Renal cortical epithelial cell (primary cell): ENCODE measurements at regions not wholly inside any gene's neighbourhood (a gene's known extent, or its start where the extent isn't known, plus 50 kb on each side); places are given as distances from the start of the nearest gene placed in this dataset.

ENCODE experiments used
- DNase-seq: peaks from one replicate; pipeline ENCODE4 v3.0.0-alpha.2; 2011; ENCODE audit warnings: low read depth

- DNase-seq, result no peak
Observed at GRCh38 chr9:90019626-90020025, 414.8 kb downstream of the GADD45G start.

GRCh38 chr9:90020276-90020871 is 415.6 kb downstream of the GADD45G start:
- peak; percentile 13 for DNase-seq

- DNase-seq, result no peak
Observed at GRCh38 chr9:90021216-90021906, 416.5 kb downstream of the GADD45G start.

GRCh38 chr9:90022474-90022873 is 417.7 kb downstream of the GADD45G start:
- no peak for DNase-seq

GRCh38 chr9:90023861-90024260 is 419.0 kb downstream of the GADD45G start:
- DNase-seq, result no peak

GRCh38 chr9:90024409-90024808 is 419.6 kb downstream of the GADD45G start:
- DNase-seq, result no peak

- DNase-seq, result no peak
Observed at GRCh38 chr9:90024823-90025222, 420.0 kb downstream of the GADD45G start.

GRCh38 chr9:90025816-90026215 is 421.0 kb downstream of the GADD45G start:
- peak; percentile 69 for DNase-seq

- no peak for DNase-seq
Observed at GRCh38 chr9:90027296-90027790, 422.5 kb downstream of the GADD45G start.

- DNase-seq, result no peak
Observed at GRCh38 chr9:90029386-90029785, 424.6 kb downstream of the GADD45G start.

GRCh38 chr9:90029996-90030395 is 425.2 kb downstream of the GADD45G start:
- no peak for DNase-seq

- DNase-seq, result no peak
Observed at GRCh38 chr9:90032296-90033027, 427.6 kb downstream of the GADD45G start.

GRCh38 chr9:90033028-90033650 is 428.3 kb downstream of the GADD45G start:
- no peak for DNase-seq

- DNase-seq, result no peak
Observed at GRCh38 chr9:90034071-90034470, 429.3 kb downstream of the GADD45G start.

GRCh38 chr9:90035471-90035870 is 430.7 kb downstream of the GADD45G start:
- no peak for DNase-seq

GRCh38 chr9:90037146-90037797 is 432.5 kb downstream of the GADD45G start:
- DNase-seq, result no peak

- no peak for DNase-seq
Observed at GRCh38 chr9:90038763-90039162, 434.0 kb downstream of the GADD45G start.

- no peak for DNase-seq
Observed at GRCh38 chr9:90044263-90044662, 439.5 kb downstream of the GADD45G start.

GRCh38 chr9:90044710-90045151 is 439.9 kb downstream of the GADD45G start:
- peak; percentile 59 for DNase-seq

- DNase-seq, result no peak
Observed at GRCh38 chr9:90046317-90046861, 441.6 kb downstream of the GADD45G start.

- DNase-seq, result no peak
Observed at GRCh38 chr9:90047828-90048227, 443.0 kb downstream of the GADD45G start.
